CD4-positive, alpha-beta T cell treated with Interleukin-6 for 4 hours (primary cell): ENCODE measurements at regions not wholly inside any gene's neighbourhood (a gene's known extent, or its start where the extent isn't known, plus 50 kb on each side); places are given as distances from the start of the nearest gene placed in this dataset.
"Not testable (repeated sequence)": the region's sequence is repeated elsewhere in the genome, so short reads cannot be mapped to it uniquely, and the experiment has no call there.

Source experiments
- DNase-seq: peaks from one replicate; pipeline ENCODE4 v3.0.0-alpha.2; 2020; ENCODE audit warnings: mixed read lengths

- DNase-seq: no peak
These were observed 249.7 kb upstream of the DAB2 start for GRCh38 chr5:39674209-39675082.

GRCh38 chr5:39671561-39671961, 246.8 kb upstream of the DAB2 start:
- DNase-seq: no peak

- DNase-seq: no peak
These were observed 246.2 kb upstream of the DAB2 start for GRCh38 chr5:39670955-39671354.

DNA sequence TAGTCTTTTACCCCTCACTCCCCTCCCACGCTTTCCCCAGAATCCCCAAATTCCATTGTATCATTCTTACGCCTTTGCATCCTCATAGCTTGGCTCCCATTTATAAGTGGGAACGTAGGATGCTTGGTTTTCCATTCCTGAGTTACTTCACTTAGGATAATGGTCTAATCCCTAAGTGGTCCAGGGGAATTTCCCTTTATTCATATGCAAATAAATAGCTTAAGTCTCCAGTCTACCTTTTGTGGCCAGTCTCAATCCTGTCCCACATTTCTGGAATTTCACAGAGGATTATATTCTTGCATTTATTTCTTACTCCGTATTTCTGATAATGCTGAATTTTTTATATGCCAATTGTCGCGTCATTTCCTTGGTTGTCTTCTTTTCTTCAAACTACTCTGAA, 245.6 kb upstream of the DAB2 start:
- DNase-seq: no peak

GRCh38 chr5:39668980-39669379, 244.2 kb upstream of the DAB2 start:
- no peak for DNase-seq

- no peak for DNase-seq
These were observed 240.5 kb upstream of the DAB2 start for GRCh38 chr5:39665328-39665727.

GRCh38 chr5:39662945-39663344, 238.2 kb upstream of the DAB2 start:
- DNase-seq: no peak

DNA sequence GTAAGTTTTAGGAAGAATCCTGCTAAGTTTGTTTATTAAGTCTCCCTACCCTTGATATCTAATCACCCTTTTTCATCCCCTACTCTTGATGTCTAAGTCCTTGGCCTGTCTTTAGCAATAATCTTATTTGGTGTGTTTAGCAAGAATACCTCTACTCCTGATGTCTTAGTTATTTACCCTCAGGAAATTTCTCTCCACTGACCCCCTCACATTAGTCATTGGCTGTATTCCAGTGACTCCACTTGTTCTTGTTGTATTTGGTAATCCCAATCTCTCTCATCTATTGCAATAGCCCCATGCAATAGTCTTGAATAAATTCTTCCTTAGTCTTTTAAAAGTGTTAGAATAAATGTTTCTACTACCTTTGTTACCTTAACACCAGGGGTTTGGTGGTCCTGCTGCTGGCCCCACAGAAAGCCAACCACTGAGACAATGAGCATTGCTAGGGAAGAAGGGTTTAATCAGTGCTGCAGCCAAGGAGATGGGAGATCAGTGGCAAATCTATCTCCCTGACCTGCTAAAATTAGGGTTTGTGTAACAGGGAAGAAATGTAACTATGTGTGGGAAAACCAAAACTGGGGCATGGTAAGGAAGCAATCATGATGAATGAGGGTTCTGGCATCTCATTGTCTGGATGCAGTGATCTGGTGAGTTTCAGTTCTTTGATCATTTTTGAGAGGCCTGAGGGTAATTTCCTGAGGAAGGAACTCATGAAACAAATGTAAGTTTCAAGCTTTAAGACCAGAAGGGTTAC, 236.4 kb upstream of the DAB2 start:
- no peak for DNase-seq

GRCh38 chr5:39660020-39660419, 235.2 kb upstream of the DAB2 start:
- no peak for DNase-seq

DNA sequence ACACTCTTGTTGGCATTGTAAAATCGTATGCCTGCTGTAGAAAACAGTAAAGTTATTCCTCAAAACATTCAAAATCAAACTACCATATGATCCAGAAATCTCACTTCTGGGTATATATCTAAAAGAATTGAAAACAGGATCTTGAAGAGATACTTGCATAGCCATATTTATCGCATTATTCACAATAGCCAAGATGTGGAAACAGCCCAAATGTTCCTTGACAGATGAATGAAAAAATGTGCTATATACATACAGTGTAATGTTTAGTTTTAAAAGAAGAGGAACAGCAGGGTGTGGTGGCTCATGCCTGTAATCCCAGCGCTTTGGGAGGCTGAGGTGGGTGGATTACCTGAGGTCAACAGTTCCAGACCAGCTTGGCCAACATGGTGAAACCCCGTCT, 234.1 kb upstream of the DAB2 start:
- no peak for DNase-seq

GRCh38 chr5:39657943-39658342, 233.2 kb upstream of the DAB2 start:
- DNase-seq: no peak

- no peak for DNase-seq
These were observed 231.8 kb upstream of the DAB2 start for GRCh38 chr5:39656600-39656999.

DNA sequence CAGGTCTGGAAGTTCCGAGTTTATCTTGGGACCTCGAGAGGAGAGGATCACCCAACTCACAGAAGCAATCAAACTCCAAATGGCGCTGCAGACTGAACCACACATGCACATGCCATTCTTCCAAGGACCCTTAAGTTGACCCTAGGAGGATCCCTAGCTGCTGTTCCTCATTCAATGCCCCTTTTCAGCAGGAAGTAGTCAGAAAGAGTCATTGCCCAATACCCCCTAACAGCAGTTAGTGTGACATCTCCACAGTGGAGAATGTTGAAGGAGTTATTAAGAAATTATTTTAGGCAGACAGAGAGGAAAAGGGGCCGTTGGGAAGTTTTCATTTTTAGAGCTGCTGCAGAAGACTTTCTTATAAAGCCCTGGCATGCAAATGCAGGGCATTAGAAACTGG, 229.9 kb upstream of the DAB2 start:
- no peak for DNase-seq

GRCh38 chr5:39652481-39652880, 227.7 kb upstream of the DAB2 start:
- DNase-seq: not testable (repeated sequence)

GRCh38 chr5:39652036-39652435, 227.3 kb upstream of the DAB2 start:
- DNase-seq: no peak

- no peak for DNase-seq
These were observed 225.4 kb upstream of the DAB2 start for GRCh38 chr5:39650008-39650762.

GRCh38 chr5:39648848-39649227, 224.1 kb upstream of the DAB2 start:
- DNase-seq: no peak

DNA sequence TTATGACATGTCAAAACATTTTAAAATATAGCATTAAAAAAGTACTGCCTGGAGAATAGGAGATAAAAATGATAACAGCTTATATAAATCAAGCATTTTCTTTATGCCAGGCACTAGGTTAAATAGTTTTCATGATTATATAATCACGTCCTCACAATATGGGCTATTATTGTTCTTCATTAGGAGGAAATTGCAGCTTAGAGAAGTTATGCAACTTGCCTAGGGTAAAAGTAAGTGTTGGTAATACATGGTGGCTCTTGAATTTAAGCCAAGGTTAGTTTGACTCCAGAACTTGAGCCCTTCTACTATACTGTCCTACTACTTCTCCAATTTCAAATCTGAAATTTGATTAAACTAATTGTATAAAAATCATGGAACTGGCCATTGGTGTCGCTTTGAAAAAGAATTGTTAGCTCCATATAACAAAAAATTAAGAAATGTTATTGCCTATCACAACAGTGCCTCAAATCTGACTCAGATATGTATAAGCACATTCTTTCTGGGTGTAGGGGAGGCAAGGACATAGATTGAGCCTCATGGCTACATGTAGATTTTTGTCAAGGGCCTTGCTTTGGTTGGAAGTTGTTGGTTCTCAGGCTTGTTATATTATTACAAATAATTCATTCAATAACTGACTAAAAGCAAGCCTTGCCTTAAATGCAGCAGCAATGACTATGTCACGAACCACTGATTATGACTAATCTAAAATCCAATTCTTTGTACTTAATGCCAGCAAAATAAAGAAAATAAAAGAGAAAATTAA, 223.5 kb upstream of the DAB2 start:
- no peak for DNase-seq

- no peak for DNase-seq
These were observed 215.8 kb upstream of the DAB2 start for GRCh38 chr5:39640552-39640951.

- DNase-seq: no peak
These were observed 214.9 kb upstream of the DAB2 start for GRCh38 chr5:39639618-39640089.

DNA sequence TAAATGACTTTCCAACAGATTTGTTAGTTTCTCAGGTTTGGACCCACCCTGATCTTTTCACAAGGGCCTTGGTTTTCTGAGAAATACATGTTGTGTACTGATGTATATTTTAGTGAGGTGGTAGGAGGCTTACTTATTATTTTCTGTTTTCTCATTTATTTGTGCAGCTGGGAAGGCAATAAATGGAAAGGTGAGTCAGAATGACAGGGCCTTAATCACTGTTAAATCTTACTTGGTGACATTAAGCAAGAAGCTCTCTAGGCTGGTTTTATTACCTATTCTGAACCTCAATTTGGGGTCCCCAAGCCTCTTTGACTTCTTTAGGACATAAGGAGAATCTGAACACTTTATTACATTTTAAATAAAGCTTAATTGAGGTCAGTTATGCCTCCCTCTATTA, 214.0 kb upstream of the DAB2 start:
- DNase-seq: no peak

GRCh38 chr5:39633057-39633456, 208.3 kb upstream of the DAB2 start:
- DNase-seq: no peak

- DNase-seq: no peak
These were observed 207.2 kb upstream of the DAB2 start for GRCh38 chr5:39631958-39632357.
